ENCODE measurements at regions not wholly inside any gene's neighbourhood (a gene's known extent, or its start where the extent isn't known, plus 50 kb on each side); places are given as distances from the start of the nearest gene placed in this dataset.

GRCh38 chrX:41001327-41001726 is 83.9 kb upstream of the USP9X start:
- TF ChIP-seq CTCF (IDR thresholded peaks at IDR 0.05) (no peak), POLR2A (IDR thresholded peaks at IDR 0.05) (no peak)

All from thyroid gland (tissue), 4 donors.